ENCODE measurements at regions not wholly inside any gene's neighbourhood (a gene's known extent, or its start where the extent isn't known, plus 50 kb on each side); places are given as distances from the start of the nearest gene placed in this dataset.

DNA sequence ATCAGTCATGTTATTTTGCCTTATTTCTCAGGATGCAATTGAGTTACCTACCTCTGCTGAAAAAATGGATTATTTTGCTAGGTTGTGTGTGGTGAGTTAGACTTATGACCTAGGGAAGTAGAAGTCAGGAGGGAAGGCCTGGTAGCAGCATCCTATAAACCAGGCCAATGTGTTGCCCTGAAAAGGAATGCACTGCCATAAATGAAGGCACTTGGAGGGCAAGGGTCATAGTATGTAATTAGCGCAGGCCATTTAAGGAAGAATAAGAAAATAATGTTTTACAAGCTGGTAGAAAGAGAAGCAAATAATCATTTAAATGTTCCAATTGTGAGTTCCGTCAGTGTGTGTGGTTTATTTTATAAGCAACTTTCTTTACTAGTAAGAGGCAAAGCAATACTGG is 698.8 kb downstream of the KCNJ2 start:
- Histone ChIP-seq H3K9ac (ENCODE audit: low read depth, low read length, poor library complexity, severe bottlenecking) (no peak overlapping the region), H3K4me2 (ENCODE audit: low read depth, low read length, poor library complexity, severe bottlenecking) (no peak overlapping the region), H3K4me1 (ENCODE audit: insufficient read depth, low read length, poor library complexity, severe bottlenecking) (no peaks in the 10 kb centered on the region), H3K9me3 (ENCODE audit: insufficient read depth, low read depth, low read length) (no peaks in the 10 kb centered on the region), H3F3A (ENCODE audit: low read depth) (no peaks in the 10 kb centered on the region), H3K4me3 (ENCODE audit: low read length, poor library complexity, severe bottlenecking) (no peak overlapping the region), H3K9me2 (replicated peaks; ENCODE audit: low read depth, low read length) (no peaks in the 10 kb centered on the region), H2AFZ (ENCODE audit: low read length) (no peak overlapping the region), H3K79me2 (ENCODE audit: insufficient read depth, low read length) (no peaks in the 10 kb centered on the region), H3K27me3 (ENCODE audit: insufficient read depth, low read length, poor library complexity, severe bottlenecking) (no peaks in the 10 kb centered on the region), H4K20me1 (ENCODE audit: insufficient read depth, low read length, poor library complexity, severe bottlenecking) (no peaks in the 10 kb centered on the region), H3K36me3 (ENCODE audit: insufficient read depth, low read length) (no peaks in the 10 kb centered on the region)
- TF ChIP-seq EZH2phosphoT487 (IDR thresholded peaks at IDR 0.05; ENCODE audit: borderline replicate concordance) (no peak), CTCF (conservative IDR thresholded peaks at IDR 0.05; ENCODE audit: low read length) (no peak)

DNA sequence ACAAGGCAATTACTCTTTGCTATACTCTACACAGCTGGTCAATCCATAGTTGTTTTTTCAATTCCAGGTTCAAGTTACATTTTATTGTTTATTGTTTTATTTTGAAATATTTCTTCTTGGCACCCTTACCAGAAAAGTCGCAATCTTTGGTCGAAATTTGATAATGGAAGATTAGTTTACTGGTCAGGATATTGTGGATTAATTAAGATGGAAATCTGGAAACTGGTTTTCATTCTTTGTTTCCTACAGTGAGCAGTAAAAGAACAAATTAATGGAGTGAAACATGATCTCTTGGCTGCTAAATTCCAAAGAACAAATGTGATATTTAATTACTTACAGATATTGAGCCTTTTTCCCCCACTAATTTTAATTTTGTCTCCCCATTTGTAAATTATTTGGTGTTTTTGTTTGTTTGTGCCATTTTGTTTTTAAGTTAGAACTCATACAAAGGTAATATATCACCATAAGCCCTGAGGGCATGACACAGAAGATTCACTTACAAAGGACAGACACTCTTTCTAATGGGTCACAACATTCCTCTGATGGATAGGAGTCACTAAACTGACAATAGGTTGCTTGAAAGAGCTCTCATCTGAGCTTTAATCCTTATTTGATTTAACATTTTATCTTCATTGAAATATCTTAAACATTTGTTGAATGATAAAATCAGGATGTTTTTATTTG is 700.2 kb downstream of the KCNJ2 start:
- Histone ChIP-seq H3K4me2 (ENCODE audit: low read depth, low read length, poor library complexity, severe bottlenecking) (no peak overlapping the region), H2AFZ (ENCODE audit: low read length) (no peak overlapping the region), H4K20me1 (ENCODE audit: insufficient read depth, low read length, poor library complexity, severe bottlenecking) (no peaks in the 10 kb centered on the region), H3F3A (ENCODE audit: low read depth) (no peaks in the 10 kb centered on the region), H3K79me2 (ENCODE audit: insufficient read depth, low read length) (no peaks in the 10 kb centered on the region), H3K4me1 (ENCODE audit: insufficient read depth, low read length, poor library complexity, severe bottlenecking) (no peaks in the 10 kb centered on the region), H3K9ac (ENCODE audit: low read depth, low read length, poor library complexity, severe bottlenecking) (no peak overlapping the region), H3K9me2 (replicated peaks; ENCODE audit: low read depth, low read length) (no peaks in the 10 kb centered on the region), H3K9me3 (ENCODE audit: insufficient read depth, low read depth, low read length) (no peaks in the 10 kb centered on the region), H3K36me3 (ENCODE audit: insufficient read depth, low read length) (no peaks in the 10 kb centered on the region), H3K27me3 (ENCODE audit: insufficient read depth, low read length, poor library complexity, severe bottlenecking) (no peaks in the 10 kb centered on the region), H3K4me3 (ENCODE audit: low read length, poor library complexity, severe bottlenecking) (no peak overlapping the region)
- TF ChIP-seq CTCF (conservative IDR thresholded peaks at IDR 0.05; ENCODE audit: low read length) (no peak), EZH2phosphoT487 (IDR thresholded peaks at IDR 0.05; ENCODE audit: borderline replicate concordance) (no peak)

- H3K27me3 ChIP-seq (ENCODE audit: insufficient read depth, low read length, poor library complexity, severe bottlenecking): no peaks in the 10 kb centered on the region
- no peaks in the 10 kb centered on the region for H4K20me1 ChIP-seq (ENCODE audit: insufficient read depth, low read length, poor library complexity, severe bottlenecking)
- H3K4me2 ChIP-seq (ENCODE audit: low read depth, low read length, poor library complexity, severe bottlenecking): no peak overlapping the region
- no peaks in the 10 kb centered on the region for H3K79me2 ChIP-seq (ENCODE audit: insufficient read depth, low read length)
- TF ChIP-seq CTCF (conservative IDR thresholded peaks at IDR 0.05; ENCODE audit: low read length) (no peak), EZH2phosphoT487 (IDR thresholded peaks at IDR 0.05; ENCODE audit: borderline replicate concordance) (no peak)
- no peaks in the 10 kb centered on the region for H3F3A ChIP-seq (ENCODE audit: low read depth)
- H2AFZ ChIP-seq (ENCODE audit: low read length): no peak overlapping the region
- H3K9me3 ChIP-seq (ENCODE audit: insufficient read depth, low read depth, low read length): no peaks in the 10 kb centered on the region
- H3K9ac ChIP-seq (ENCODE audit: low read depth, low read length, poor library complexity, severe bottlenecking): no peak overlapping the region
- H3K36me3 ChIP-seq (ENCODE audit: insufficient read depth, low read length): no peaks in the 10 kb centered on the region
- no peaks in the 10 kb centered on the region for H3K9me2 ChIP-seq (replicated peaks; ENCODE audit: low read depth, low read length)
- H3K4me3 ChIP-seq (ENCODE audit: low read length, poor library complexity, severe bottlenecking): no peak overlapping the region
- no peaks in the 10 kb centered on the region for H3K4me1 ChIP-seq (ENCODE audit: insufficient read depth, low read length, poor library complexity, severe bottlenecking)
Measured at GRCh38 chr17:70871180-70871818, 702.0 kb downstream of the KCNJ2 start.

All from Loucy (cell line).